ENCODE measurements at regions not wholly inside any gene's neighbourhood (a gene's known extent, or its start where the extent isn't known, plus 50 kb on each side); places are given as distances from the start of the nearest gene placed in this dataset.
"Not testable (repeated sequence)": the region's sequence is repeated elsewhere in the genome, so short reads cannot be mapped to it uniquely, and the experiment has no call there.

DNA sequence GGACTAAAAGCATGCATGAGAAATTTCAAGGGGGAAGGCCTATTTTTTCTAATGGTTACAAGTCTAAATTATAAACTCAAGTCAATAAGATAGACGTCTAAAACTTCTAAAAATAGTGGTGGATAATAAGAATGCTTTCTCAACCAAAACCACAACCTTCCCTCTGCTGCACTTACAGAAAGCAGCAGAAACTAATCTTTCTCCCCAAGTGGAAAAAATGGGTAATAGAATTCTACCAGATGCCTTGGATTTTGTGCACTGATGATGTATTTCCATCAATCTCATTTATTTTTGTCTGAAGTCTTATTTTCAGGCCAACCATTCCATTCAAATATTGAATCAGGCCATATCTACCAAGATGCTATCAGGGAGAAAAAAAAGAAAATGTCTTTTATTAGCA, 344.7 kb downstream of the NEK10 start:
- no peak overlapping the region for H3K4me3 ChIP-seq (ENCODE audit: low read depth, low read length)
- no peak for DNase-seq (ENCODE audit: low read depth)
- TF ChIP-seq, protein P1, sequence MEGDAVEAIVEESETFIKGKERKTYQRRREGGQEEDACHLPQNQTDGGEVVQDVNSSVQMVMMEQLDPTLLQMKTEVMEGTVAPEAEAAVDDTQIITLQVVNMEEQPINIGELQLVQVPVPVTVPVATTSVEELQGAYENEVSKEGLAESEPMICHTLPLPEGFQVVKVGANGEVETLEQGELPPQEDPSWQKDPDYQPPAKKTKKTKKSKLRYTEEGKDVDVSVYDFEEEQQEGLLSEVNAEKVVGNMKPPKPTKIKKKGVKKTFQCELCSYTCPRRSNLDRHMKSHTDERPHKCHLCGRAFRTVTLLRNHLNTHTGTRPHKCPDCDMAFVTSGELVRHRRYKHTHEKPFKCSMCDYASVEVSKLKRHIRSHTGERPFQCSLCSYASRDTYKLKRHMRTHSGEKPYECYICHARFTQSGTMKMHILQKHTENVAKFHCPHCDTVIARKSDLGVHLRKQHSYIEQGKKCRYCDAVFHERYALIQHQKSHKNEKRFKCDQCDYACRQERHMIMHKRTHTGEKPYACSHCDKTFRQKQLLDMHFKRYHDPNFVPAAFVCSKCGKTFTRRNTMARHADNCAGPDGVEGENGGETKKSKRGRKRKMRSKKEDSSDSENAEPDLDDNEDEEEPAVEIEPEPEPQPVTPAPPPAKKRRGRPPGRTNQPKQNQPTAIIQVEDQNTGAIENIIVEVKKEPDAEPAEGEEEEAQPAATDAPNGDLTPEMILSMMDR (IDR thresholded peaks at IDR 0.05; ENCODE audit: low read depth, low read length) = no peak
- TF ChIP-seq POLR2A (IDR thresholded peaks at IDR 0.05; ENCODE audit: extremely low read depth, insufficient read length) (no peak), MYC (IDR thresholded peaks at IDR 0.05; ENCODE audit: low read depth, low read length) (no peak)
- TF ChIP-seq, protein P2, sequence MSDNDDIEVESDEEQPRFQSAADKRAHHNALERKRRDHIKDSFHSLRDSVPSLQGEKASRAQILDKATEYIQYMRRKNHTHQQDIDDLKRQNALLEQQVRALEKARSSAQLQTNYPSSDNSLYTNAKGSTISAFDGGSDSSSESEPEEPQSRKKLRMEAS (IDR thresholded peaks at IDR 0.05; ENCODE audit: low read depth, low read length) = no peak

DNA sequence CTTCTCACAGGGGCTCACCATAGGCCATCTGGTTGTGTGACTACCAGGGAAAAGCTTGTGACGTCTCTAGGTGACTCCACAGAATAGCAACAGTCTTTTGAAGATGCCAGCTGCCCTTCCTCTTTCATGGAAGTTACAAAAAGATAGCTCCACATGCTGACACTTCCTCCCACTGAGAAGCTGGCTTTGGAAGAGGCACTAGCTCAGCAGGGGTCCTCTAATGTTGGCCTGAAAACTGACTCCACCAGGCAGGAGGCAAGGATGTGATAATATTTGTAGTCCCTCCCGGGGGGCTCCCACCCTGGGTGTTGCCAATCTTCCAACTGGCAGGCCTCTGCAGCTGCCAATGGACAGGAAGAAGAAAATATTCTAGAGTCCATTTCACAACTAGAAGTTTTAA, 343.5 kb downstream of the NEK10 start:
- TF ChIP-seq, protein P1 (IDR thresholded peaks at IDR 0.05; ENCODE audit: low read depth, low read length) = no peak
- TF ChIP-seq, protein P2 (IDR thresholded peaks at IDR 0.05; ENCODE audit: low read depth, low read length) = no peak
- TF ChIP-seq POLR2A (IDR thresholded peaks at IDR 0.05; ENCODE audit: extremely low read depth, insufficient read length) (no peak), MYC (IDR thresholded peaks at IDR 0.05; ENCODE audit: low read depth, low read length) (no peak)
- no peak overlapping the region for H3K4me3 ChIP-seq (ENCODE audit: low read depth, low read length)
- peak; percentile 5 for DNase-seq (ENCODE audit: low read depth)

DNA sequence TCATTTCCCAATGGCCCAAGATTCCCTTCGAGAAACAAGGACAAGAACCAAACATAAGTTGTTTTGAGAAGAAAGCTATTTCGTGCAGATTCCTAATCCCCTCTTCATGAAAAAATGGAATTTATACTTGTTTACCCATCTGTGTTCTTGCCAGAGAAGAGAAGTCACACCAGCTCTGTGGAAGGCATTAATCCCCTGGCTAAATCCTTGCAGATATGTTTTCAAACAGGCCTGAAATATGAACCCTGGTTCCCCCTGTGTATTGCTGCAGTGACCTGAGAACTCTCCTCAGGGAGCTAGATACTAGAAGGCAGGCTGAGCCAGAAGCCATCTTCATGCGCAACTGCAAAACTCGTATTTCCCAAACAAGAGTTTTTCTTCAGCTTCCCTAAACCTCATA, 337.7 kb downstream of the NEK10 start:
- no peak overlapping the region for H3K4me3 ChIP-seq (ENCODE audit: low read depth, low read length)
- TF ChIP-seq POLR2A (IDR thresholded peaks at IDR 0.05; ENCODE audit: extremely low read depth, insufficient read length) = no peak
- TF ChIP-seq, protein P1 (IDR thresholded peaks at IDR 0.05; ENCODE audit: low read depth, low read length) = no peak
- TF ChIP-seq MYC (IDR thresholded peaks at IDR 0.05; ENCODE audit: low read depth, low read length) = no peak
- TF ChIP-seq, protein P2 (IDR thresholded peaks at IDR 0.05; ENCODE audit: low read depth, low read length) = no peak
- DNase-seq (ENCODE audit: low read depth) = no peak

DNA sequence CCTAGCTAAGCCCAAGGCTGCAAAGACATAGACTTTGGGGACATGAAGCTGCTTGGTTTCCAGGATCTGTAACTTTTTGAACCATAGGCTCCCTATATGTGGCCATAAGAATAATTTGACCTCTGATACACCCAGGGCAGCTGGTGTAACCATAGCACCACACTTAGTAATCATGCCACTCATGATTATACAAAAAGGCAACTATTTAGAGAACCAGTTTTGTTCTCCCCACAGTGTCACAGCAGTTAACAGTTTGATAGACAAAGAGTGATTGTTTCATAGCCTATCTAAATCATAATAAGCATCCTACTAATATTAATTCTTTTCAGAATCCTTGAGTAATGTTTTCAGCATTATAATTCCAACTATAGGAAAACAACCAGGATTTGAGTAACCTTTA, 334.9 kb downstream of the NEK10 start:
- DNase-seq (ENCODE audit: low read depth) = no peak
- H3K4me3 ChIP-seq (ENCODE audit: low read depth, low read length) = no peak overlapping the region
- TF ChIP-seq, protein P1 (IDR thresholded peaks at IDR 0.05; ENCODE audit: low read depth, low read length) = no peak
- no peak for TF ChIP-seq POLR2A (IDR thresholded peaks at IDR 0.05; ENCODE audit: extremely low read depth, insufficient read length)
- TF ChIP-seq, protein P2 (IDR thresholded peaks at IDR 0.05; ENCODE audit: low read depth, low read length) = no peak
- no peak for TF ChIP-seq MYC (IDR thresholded peaks at IDR 0.05; ENCODE audit: low read depth, low read length)

DNA sequence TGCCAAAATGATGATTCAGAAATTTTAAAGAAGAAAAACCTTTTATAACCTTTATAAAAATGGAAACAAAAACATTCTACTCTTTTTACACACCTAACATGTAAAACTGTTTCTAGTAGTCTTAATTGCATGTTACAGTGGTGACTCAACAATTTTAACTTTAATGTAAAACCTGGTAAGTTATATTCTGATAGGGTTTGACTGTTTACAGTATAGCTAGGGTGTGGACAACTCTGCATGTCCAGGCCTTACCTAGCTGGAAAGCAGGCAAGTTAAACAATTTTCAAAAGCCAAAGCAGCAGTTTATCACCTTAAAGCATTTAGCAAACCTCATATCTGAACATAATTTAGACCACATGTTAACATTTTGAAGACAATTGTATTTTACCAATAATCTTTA, 328.5 kb downstream of the NEK10 start:
- DNase-seq (ENCODE audit: low read depth) = no peak
- TF ChIP-seq, protein P2 (IDR thresholded peaks at IDR 0.05; ENCODE audit: low read depth, low read length) = no peak
- TF ChIP-seq POLR2A (IDR thresholded peaks at IDR 0.05; ENCODE audit: extremely low read depth, insufficient read length) (no peak), MYC (IDR thresholded peaks at IDR 0.05; ENCODE audit: low read depth, low read length) (no peak)
- TF ChIP-seq, protein P1 (IDR thresholded peaks at IDR 0.05; ENCODE audit: low read depth, low read length) = no peak

DNA sequence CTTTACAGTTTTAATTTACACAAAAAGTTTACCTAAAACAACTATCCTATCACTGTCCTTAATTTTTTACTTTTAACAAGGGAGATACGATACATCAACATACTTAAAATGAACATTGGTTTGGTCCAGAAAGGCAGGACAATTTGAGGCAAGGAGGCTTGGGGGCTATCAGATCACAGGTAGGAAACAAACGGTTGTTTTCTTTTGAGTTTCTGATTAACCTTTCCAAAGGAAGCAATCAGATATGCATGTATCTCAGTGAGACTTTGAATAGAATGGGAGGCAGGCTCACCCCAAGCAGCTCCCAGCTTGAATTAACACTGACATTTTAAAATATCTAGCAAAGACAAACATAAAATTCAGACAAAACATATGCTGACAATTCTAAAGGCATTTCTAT, 326.6 kb downstream of the NEK10 start:
- not testable (repeated sequence) for DNase-seq (ENCODE audit: low read depth)

More for the DNA sequence above, 328.5 kb downstream of the NEK10 start:
- no peak overlapping the region for H3K4me3 ChIP-seq (ENCODE audit: low read depth, low read length)

More for the DNA sequence above, 326.6 kb downstream of the NEK10 start:
- not testable (repeated sequence) for H3K4me3 ChIP-seq (ENCODE audit: low read depth, low read length)

Measured in NB4 (cell line).